Body of pancreas (tissue), 4 donors: ENCODE measurements at regions not wholly inside any gene's neighbourhood (a gene's known extent, or its start where the extent isn't known, plus 50 kb on each side); places are given as distances from the start of the nearest gene placed in this dataset.

Experiments used
- POLR2A ChIP-seq, 3 donors: fragments of 450-650 bp; IDR thresholded peaks; one replicate each; pipeline ENCODE4 v1.6.1; 2016; ENCODE audit warnings: antibody characterized with exemption in 3 of 3, mild to moderate bottlenecking in 2 of 3
- TF ChIP-seq, protein P1 (sequence below), 7 experiments: fragments of 450-650 bp in 4 of 7; fragments of 200-600 bp in 3 of 7; sonication (generic) in 3 of 7; IDR thresholded peaks; one replicate each; pipeline ENCODE4 v1.5.1; 2016 to 2019; ENCODE audit warnings: antibody characterized with exemption in 7 of 7

DNA sequence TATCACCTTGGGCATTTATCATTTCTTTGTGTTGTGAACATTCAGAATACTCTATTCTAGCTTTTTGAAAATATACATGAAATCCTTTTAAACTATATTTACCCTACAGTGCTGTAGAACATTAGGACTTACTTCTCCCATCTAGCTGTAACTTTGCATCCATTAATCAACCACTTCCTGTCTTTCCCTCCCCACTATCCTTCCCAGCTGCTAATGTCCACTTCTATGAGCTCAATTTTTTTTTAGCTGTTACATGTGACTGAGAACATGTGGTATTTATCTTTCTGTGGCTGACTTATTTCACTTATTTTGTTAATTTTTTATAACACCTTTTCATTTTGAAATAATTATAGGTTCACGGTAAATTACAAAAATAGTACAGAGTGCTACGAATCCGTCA, 136.0 kb downstream of the LMNTD1 start:
- TF ChIP-seq, protein P1, sequence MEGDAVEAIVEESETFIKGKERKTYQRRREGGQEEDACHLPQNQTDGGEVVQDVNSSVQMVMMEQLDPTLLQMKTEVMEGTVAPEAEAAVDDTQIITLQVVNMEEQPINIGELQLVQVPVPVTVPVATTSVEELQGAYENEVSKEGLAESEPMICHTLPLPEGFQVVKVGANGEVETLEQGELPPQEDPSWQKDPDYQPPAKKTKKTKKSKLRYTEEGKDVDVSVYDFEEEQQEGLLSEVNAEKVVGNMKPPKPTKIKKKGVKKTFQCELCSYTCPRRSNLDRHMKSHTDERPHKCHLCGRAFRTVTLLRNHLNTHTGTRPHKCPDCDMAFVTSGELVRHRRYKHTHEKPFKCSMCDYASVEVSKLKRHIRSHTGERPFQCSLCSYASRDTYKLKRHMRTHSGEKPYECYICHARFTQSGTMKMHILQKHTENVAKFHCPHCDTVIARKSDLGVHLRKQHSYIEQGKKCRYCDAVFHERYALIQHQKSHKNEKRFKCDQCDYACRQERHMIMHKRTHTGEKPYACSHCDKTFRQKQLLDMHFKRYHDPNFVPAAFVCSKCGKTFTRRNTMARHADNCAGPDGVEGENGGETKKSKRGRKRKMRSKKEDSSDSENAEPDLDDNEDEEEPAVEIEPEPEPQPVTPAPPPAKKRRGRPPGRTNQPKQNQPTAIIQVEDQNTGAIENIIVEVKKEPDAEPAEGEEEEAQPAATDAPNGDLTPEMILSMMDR (IDR thresholded peaks at IDR 0.05), result no peak
- TF ChIP-seq POLR2A (IDR thresholded peaks at IDR 0.05), result no peak
